WERI-Rb-1 (cell line): ENCODE measurements at regions not wholly inside any gene's neighbourhood (a gene's known extent, or its start where the extent isn't known, plus 50 kb on each side); places are given as distances from the start of the nearest gene placed in this dataset.

Experiments
- DNase-seq: peaks from one replicate; pipeline ENCODE4 v3.0.0-alpha.2; 2020
- H3K27ac ChIP-seq: fragments of 250-450 bp; sonication (Bioruptor Pico); 2 replicates; pipeline ENCODE4 v1.5.1; 2020; ENCODE audit warnings: mild to moderate bottlenecking, moderate library complexity
- H3K27me3 ChIP-seq: fragments of 250-450 bp; sonication (Bioruptor Pico); 2 replicates; pipeline ENCODE4 v1.5.1; 2021; ENCODE audit warnings: mild to moderate bottlenecking, low read depth, moderate library complexity; ENCODE audit not compliant: insufficient read depth, severe bottlenecking
- H3K36me3 ChIP-seq: fragments of 250-450 bp; sonication (Bioruptor Pico); 2 replicates; pipeline ENCODE4 v1.5.1; 2020; ENCODE audit warnings: mild to moderate bottlenecking, moderate library complexity
- H3K4me3 ChIP-seq: 2 replicates; pipeline ENCODE4 v1.5.1; 2011; ENCODE audit warnings: low read depth, mild to moderate bottlenecking, control low read depth, low read length
- H3K9me3 ChIP-seq: fragments of 250-450 bp; sonication (Bioruptor Pico); 2 replicates; pipeline ENCODE4 v1.5.1; 2021; ENCODE audit warnings: mild to moderate bottlenecking, moderate library complexity; ENCODE audit not compliant: severe bottlenecking
- TF ChIP-seq, protein P1 (sequence below): IDR thresholded peaks from 2 replicates; pipeline ENCODE4 v1.5.1; 2011; ENCODE audit warnings: low read depth, mild to moderate bottlenecking, control low read depth, inconsistent platforms, low read length

DNA sequence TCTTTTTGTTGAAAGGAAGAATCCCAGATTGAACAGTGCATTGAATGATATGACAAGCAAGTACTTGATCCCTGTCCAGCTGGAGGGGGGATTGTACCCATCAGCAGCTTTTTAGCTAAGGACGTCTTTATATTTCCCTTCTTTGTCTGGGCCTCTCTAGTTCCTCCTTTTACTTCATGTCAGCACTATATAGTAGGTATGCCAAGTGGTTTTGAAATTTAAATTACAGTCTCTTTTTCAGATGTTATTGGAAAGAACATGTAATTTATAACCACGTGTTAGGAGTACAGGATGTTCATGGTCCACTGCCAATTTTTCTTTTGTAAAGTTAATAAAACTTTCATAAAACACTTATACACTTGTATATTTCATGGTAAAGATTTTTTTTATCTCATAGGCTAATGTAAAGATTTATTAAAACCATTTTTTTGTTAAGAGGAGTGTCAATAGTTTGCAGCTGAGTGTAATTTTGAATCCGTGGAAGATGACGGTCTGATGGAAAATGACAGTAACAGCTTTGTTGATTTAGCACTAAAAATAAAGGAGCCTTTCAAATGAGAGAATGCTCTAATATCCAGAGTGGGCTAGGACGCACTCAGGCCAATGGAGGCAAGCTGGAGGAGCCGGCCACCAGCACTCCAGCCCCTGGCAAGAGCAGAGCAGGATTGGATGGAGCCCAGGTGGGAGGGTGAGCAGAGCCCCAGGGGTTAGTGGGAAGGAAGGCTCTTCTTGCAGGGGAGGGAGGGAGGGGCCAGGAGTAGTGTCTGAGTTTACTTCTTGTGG, 488.3 kb downstream of the INSC start:
- TF ChIP-seq, protein P1, sequence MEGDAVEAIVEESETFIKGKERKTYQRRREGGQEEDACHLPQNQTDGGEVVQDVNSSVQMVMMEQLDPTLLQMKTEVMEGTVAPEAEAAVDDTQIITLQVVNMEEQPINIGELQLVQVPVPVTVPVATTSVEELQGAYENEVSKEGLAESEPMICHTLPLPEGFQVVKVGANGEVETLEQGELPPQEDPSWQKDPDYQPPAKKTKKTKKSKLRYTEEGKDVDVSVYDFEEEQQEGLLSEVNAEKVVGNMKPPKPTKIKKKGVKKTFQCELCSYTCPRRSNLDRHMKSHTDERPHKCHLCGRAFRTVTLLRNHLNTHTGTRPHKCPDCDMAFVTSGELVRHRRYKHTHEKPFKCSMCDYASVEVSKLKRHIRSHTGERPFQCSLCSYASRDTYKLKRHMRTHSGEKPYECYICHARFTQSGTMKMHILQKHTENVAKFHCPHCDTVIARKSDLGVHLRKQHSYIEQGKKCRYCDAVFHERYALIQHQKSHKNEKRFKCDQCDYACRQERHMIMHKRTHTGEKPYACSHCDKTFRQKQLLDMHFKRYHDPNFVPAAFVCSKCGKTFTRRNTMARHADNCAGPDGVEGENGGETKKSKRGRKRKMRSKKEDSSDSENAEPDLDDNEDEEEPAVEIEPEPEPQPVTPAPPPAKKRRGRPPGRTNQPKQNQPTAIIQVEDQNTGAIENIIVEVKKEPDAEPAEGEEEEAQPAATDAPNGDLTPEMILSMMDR: no peak
- Histone ChIP-seq H3K27me3 (peaks cover 51% of the 10 kb centered on the region), H3K36me3 (no peaks in the 10 kb centered on the region), H3K27ac (no peak overlapping the region), H3K4me3 (no peak overlapping the region), H3K9me3 (no peaks in the 10 kb centered on the region)
- DNase-seq: no peak

DNA sequence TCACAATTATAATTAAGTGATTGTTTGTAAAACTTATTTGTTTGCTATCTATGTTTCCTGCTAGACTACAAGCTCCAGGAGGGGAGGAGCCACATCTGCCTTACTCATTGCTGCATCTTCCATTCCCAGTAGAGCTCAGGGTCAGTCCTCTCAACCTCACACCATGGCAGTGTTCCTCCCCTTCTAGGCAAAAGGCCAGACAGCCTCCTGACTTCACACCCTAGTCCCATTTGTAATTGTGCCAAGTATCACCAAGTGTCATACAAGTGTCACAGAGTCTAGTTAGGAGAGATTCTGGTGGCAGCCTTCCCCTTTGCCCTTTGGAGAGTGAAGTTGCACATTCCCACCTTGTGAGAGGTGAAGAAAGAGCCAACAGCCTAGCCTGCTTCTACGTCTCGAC, 490.4 kb downstream of the INSC start:
- TF ChIP-seq, protein P1: no peak
- H3K4me3 ChIP-seq: no peak overlapping the region
- H3K27me3 ChIP-seq: peaks cover 57% of the 10 kb centered on the region
- H3K27ac ChIP-seq: no peak overlapping the region
- H3K36me3 ChIP-seq: no peaks in the 10 kb centered on the region
- no peak for DNase-seq
- H3K9me3 ChIP-seq: no peaks in the 10 kb centered on the region

DNA sequence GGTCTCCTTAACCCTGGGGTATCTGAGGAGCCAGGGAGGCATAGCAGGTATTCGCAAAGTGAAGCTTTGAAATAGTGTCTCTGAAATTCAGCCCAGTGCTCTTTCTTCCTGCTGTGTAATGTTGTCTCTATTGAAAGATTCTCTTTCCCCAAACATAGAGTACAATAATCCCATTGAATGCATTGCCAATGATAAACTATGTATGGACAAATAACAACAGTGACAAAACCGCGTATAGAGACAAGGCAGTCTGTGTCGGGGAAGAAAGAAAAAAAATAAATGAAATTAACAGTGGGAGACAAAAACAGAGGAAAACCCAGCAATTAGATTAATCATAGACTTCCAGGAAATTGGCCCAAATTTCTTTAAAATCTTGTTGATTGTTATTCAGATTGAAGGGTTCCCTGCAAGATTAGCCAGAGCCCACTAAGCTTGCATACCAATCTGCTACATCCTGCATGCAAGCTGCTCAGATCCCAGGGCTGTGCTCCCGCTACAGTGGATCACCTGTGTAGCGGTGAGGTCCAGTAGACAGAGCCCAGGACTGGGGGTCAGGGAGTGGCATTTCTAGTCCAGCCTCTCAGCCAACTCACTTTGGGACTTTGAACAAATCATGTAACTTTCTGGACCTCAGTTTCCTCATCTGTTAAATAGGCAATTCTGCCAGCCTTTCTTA, 492.8 kb downstream of the INSC start:
- Histone ChIP-seq H3K4me3 (no peak overlapping the region), H3K27ac (no peak overlapping the region), H3K9me3 (no peaks in the 10 kb centered on the region), H3K27me3 (peaks cover 54% of the 10 kb centered on the region), H3K36me3 (no peaks in the 10 kb centered on the region)
- TF ChIP-seq, protein P1: no peak
- DNase-seq: no peak

DNA sequence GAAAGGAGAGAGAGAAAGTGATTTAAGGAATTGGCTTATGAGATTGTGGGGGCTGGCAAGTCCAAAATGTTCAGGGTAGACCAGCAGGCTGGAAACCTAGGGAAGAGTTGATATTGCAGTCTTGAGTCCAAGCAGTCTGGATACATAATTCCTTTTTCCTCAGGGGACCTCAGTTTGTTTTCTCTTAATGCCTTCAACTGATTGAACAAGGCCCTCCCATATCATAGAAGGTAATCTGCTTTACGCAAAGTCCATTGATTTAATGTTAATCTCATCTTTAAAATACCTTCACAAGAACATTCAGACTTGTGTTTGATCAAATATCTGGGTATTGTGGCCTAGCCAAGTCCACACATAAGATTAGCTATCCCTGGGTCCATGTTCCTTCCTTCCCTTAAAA, 494.7 kb downstream of the INSC start:
- Histone ChIP-seq H3K27ac (no peak overlapping the region), H3K9me3 (no peaks in the 10 kb centered on the region), H3K27me3 (peaks cover 62% of the 10 kb centered on the region), H3K4me3 (no peak overlapping the region), H3K36me3 (no peaks in the 10 kb centered on the region)
- TF ChIP-seq, protein P1: no peak
- DNase-seq: no peak

DNA sequence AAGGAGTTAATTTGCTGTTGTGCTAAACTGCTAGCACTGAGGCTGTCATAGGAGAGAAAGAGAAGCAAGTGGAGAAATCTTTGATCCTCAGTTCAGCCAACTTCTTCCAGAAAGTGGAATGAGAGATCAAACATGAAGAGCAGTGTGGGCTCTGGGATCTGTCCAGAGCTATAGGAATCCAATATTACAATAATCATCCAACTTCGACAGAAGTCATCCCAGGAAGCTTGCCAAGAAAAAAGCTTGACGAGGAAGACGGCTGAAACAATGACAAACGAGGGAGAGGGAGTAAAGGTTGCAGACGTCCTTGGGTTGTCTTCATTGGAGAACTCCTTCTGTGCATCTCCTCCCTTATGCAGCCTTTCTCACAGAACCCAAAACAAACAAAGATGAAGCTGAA, 496.2 kb downstream of the INSC start:
- no peak for DNase-seq
- no peaks in the 10 kb centered on the region for H3K36me3 ChIP-seq

More for the DNA sequence above, 496.2 kb downstream of the INSC start:
- TF ChIP-seq, protein P1: no peak
- Histone ChIP-seq H3K27ac (no peak overlapping the region), H3K27me3 (peaks cover 69% of the 10 kb centered on the region), H3K9me3 (no peaks in the 10 kb centered on the region), H3K4me3 (no peak overlapping the region)
